ENCODE measurements at regions not wholly inside any gene's neighbourhood (a gene's known extent, or its start where the extent isn't known, plus 50 kb on each side); places are given as distances from the start of the nearest gene placed in this dataset.

- peak; percentile 76 for DNase-seq
Measured at GRCh38 chr4:26074712-26075430, 160.9 kb downstream of the SMIM20 start.

- no peak for DNase-seq
Measured at GRCh38 chr4:26075583-26075982, 161.6 kb downstream of the SMIM20 start.

GRCh38 chr4:26076000-26076587, 162.1 kb downstream of the SMIM20 start:
- DNase-seq: peak; percentile 52

- no peak for DNase-seq
Measured at GRCh38 chr4:26076896-26077295, 162.9 kb downstream of the SMIM20 start.

- no peak for DNase-seq
Measured at GRCh38 chr4:26077756-26078155, 163.7 kb downstream of the SMIM20 start.

GRCh38 chr4:26080870-26081628, 167.0 kb downstream of the SMIM20 start:
- DNase-seq: no peak

- no peak for DNase-seq
Measured at GRCh38 chr4:26081795-26082498, 167.9 kb downstream of the SMIM20 start.

GRCh38 chr4:26082565-26082964, 168.5 kb downstream of the SMIM20 start:
- no peak for DNase-seq

- no peak for DNase-seq
Measured at GRCh38 chr4:26083987-26084386, 170.0 kb downstream of the SMIM20 start.

GRCh38 chr4:26084414-26084813, 170.4 kb downstream of the SMIM20 start:
- DNase-seq: no peak

GRCh38 chr4:26085551-26085950, 171.5 kb downstream of the SMIM20 start:
- DNase-seq: no peak

- DNase-seq: no peak
Measured at GRCh38 chr4:26086621-26087441, 172.8 kb downstream of the SMIM20 start.

GRCh38 chr4:26088433-26088928, 174.5 kb downstream of the SMIM20 start:
- peak; percentile 13 for DNase-seq

GRCh38 chr4:26093551-26093950, 179.5 kb downstream of the SMIM20 start:
- DNase-seq: no peak

GRCh38 chr4:26094076-26094475, 180.1 kb downstream of the SMIM20 start:
- DNase-seq: no peak

GRCh38 chr4:26094911-26095310, 180.9 kb downstream of the SMIM20 start:
- DNase-seq: no peak

GRCh38 chr4:26099967-26100366, 185.9 kb downstream of the SMIM20 start:
- no peak for DNase-seq

- DNase-seq: no peak
Measured at GRCh38 chr4:26101011-26101410, 187.0 kb downstream of the SMIM20 start.

GRCh38 chr4:26104056-26104685, 190.2 kb downstream of the SMIM20 start:
- DNase-seq: no peak

- DNase-seq: no peak
Measured at GRCh38 chr4:26105337-26105736, 191.3 kb downstream of the SMIM20 start.

- no peak for DNase-seq
Measured at GRCh38 chr4:26105815-26106699, 192.0 kb downstream of the SMIM20 start.

Measured in CD4-positive, alpha-beta T cell treated with Interferon gamma for 1 hour (primary cell).